ENCODE measurements at regions not wholly inside any gene's neighbourhood (a gene's known extent, or its start where the extent isn't known, plus 50 kb on each side); places are given as distances from the start of the nearest gene placed in this dataset.
"Not testable (repeated sequence)": the region's sequence is repeated elsewhere in the genome, so short reads cannot be mapped to it uniquely, and the experiment has no call there.

- H3K27ac ChIP-seq (ENCODE audit: low read length), result no peak overlapping the region
- H3K9me3 Mint-ChIP-seq, result peaks cover 0 to 5% of the 10 kb centered on the region in 2 donors
- DNase-seq (no peak), ATAC-seq (no peak)
- H3K27me3 ChIP-seq (ENCODE audit: control insufficient read depth, insufficient read depth, low read length), result peaks cover 4% of the 10 kb centered on the region
- H3K4me3 Mint-ChIP-seq, result no peak overlapping the region
- H3K4me1 ChIP-seq (ENCODE audit: control insufficient read depth, insufficient read depth, low read length), result no peaks in the 10 kb centered on the region
- H3K36me3 Mint-ChIP-seq, result peaks cover 11% of the 10 kb centered on the region
- H3K4me1 Mint-ChIP-seq, result no peaks in the 10 kb centered on the region
- no peak for TF ChIP-seq CTCF (IDR thresholded peaks at IDR 0.05)
- 97% methylated on average over 6 of the region's 7 CpGs for WGBS (ENCODE audit: insufficient coverage)
- peaks cover 0 to 15% of the 10 kb centered on the region in 2 donors for H3K27me3 Mint-ChIP-seq (ENCODE audit: low read depth in 2 of 2)
- H3K4me3 ChIP-seq (ENCODE audit: low read length), result no peak overlapping the region
- H3K36me3 ChIP-seq (ENCODE audit: control insufficient read depth, insufficient read depth, low read length), result no peaks in the 10 kb centered on the region
- intact Hi-C loops (cut with micrococcal nuclease), result no loop called here
- H3K27ac Mint-ChIP-seq, result no peak overlapping the region
- peaks cover 26% of the 10 kb centered on the region for H3K9me3 ChIP-seq (ENCODE audit: control insufficient read depth, insufficient read depth, low read length)
Observed at GRCh38 chr1:89436856-89437255, 73.0 kb downstream of the GBP6 start.

- 91% methylated on average over 2 of the region's 5 CpGs for WGBS (ENCODE audit: insufficient coverage)
- H3K4me3 Mint-ChIP-seq; H3K4me3 ChIP-seq (ENCODE audit: low read length); DNase-seq; H3K27ac ChIP-seq (ENCODE audit: low read length); H3K9me3 Mint-ChIP-seq; H3K4me1 Mint-ChIP-seq; H3K27ac Mint-ChIP-seq; H3K36me3 ChIP-seq (ENCODE audit: control insufficient read depth, insufficient read depth, low read length); H3K27me3 ChIP-seq (ENCODE audit: control insufficient read depth, insufficient read depth, low read length); ATAC-seq; intact Hi-C loops (cut with micrococcal nuclease); H3K4me1 ChIP-seq (ENCODE audit: control insufficient read depth, insufficient read depth, low read length): not testable (repeated sequence)
- Mint-ChIP-seq H3K27me3 (ENCODE audit: low read depth in 2 of 2) (peaks cover 0 to 24% of the 10 kb centered on the region in 2 donors), H3K36me3 (peaks cover 11% of the 10 kb centered on the region)
- peaks cover 26% of the 10 kb centered on the region for H3K9me3 ChIP-seq (ENCODE audit: control insufficient read depth, insufficient read depth, low read length)
Observed at GRCh38 chr1:89438301-89438700, 74.4 kb downstream of the GBP6 start.

- H3K4me1 ChIP-seq (ENCODE audit: control insufficient read depth, insufficient read depth, low read length), result no peaks in the 10 kb centered on the region
- H3K4me3 ChIP-seq (ENCODE audit: low read length), result no peak overlapping the region
- no peak overlapping the region for H3K27ac ChIP-seq (ENCODE audit: low read length)
- intact Hi-C loops (cut with micrococcal nuclease), result no loop called here
- H3K9me3 Mint-ChIP-seq, result peaks cover 0 to 5% of the 10 kb centered on the region in 2 donors
- no peak overlapping the region for H3K27ac Mint-ChIP-seq
- H3K4me3 Mint-ChIP-seq, result no peak overlapping the region
- H3K4me1 Mint-ChIP-seq, result no peaks in the 10 kb centered on the region
- peaks cover 4% of the 10 kb centered on the region for H3K27me3 ChIP-seq (ENCODE audit: control insufficient read depth, insufficient read depth, low read length)
- DNase-seq (no peak), ATAC-seq (no peak)
- H3K36me3 ChIP-seq (ENCODE audit: control insufficient read depth, insufficient read depth, low read length), result no peaks in the 10 kb centered on the region
- peaks cover 0 to 26% of the 10 kb centered on the region in 2 donors for H3K27me3 Mint-ChIP-seq (ENCODE audit: low read depth in 2 of 2)
- H3K36me3 Mint-ChIP-seq, result peaks cover 11% of the 10 kb centered on the region
- 93% methylated on average over 2 of the region's 2 CpGs for WGBS (ENCODE audit: insufficient coverage)
- TF ChIP-seq CTCF (IDR thresholded peaks at IDR 0.05), result no peak
- peaks cover 26% of the 10 kb centered on the region for H3K9me3 ChIP-seq (ENCODE audit: control insufficient read depth, insufficient read depth, low read length)
Observed at GRCh38 chr1:89440911-89441310, 77.1 kb downstream of the GBP6 start.

GRCh38 chr1:89444791-89445190 lies 79.8 kb upstream of the LRRC8B start:
- Histone ChIP-seq H3K4me3 (ENCODE audit: low read length) (no peak overlapping the region), H3K9me3 (ENCODE audit: control insufficient read depth, insufficient read depth, low read length) (peaks cover under 1% of the 10 kb centered on the region), H3K27ac (ENCODE audit: low read length) (no peak overlapping the region), H3K36me3 (ENCODE audit: control insufficient read depth, insufficient read depth, low read length) (no peaks in the 10 kb centered on the region), H3K4me1 (ENCODE audit: control insufficient read depth, insufficient read depth, low read length) (no peaks in the 10 kb centered on the region), H3K27me3 (ENCODE audit: control insufficient read depth, insufficient read depth, low read length) (peaks cover 4% of the 10 kb centered on the region)
- ATAC-seq, result no peak
- H3K9me3 Mint-ChIP-seq, result no peaks in the 10 kb centered on the region
- H3K27ac Mint-ChIP-seq, result no peak overlapping the region
- intact Hi-C loops (cut with micrococcal nuclease), result no loop called here
- H3K27me3 Mint-ChIP-seq (ENCODE audit: low read depth in 2 of 2), result peaks cover 8 to 34% of the 10 kb centered on the region in 2 donors
- H3K4me3 Mint-ChIP-seq, result no peak overlapping the region
- DNase-seq, result no peak
- TF ChIP-seq CTCF (IDR thresholded peaks at IDR 0.05), result no peak
- H3K4me1 Mint-ChIP-seq, result no peaks in the 10 kb centered on the region
- no peaks in the 10 kb centered on the region for H3K36me3 Mint-ChIP-seq
